Liver (tissue), 8 donors: ENCODE measurements at regions not wholly inside any gene's neighbourhood (a gene's known extent, or its start where the extent isn't known, plus 50 kb on each side); places are given as distances from the start of the nearest gene placed in this dataset.

Experiments
- DNase-seq: peaks from one replicate; pipeline ENCODE4 v3.0.0-alpha.2; 2017; ENCODE audit warnings: low spot score
- H3K27ac ChIP-seq, 2 donors: one replicate each; pipeline ENCODE4 v1.7.0; 2013; ENCODE audit warnings: inconsistent platforms in 2 of 2, low read length in 2 of 2, control low read depth in 1 of 2, low read depth in 1 of 2, mild to moderate bottlenecking in 1 of 2
- H3K27me3 ChIP-seq, 4 donors: one replicate each; pipeline versions ENCODE4 v1.6.1 to v1.7.0; 2013; ENCODE audit warnings: low read length in 3 of 4, inconsistent platforms in 1 of 4, mild to moderate bottlenecking in 1 of 4, moderate library complexity in 1 of 4; ENCODE audit not compliant: control insufficient read depth in 4 of 4, insufficient read depth in 4 of 4
- H3K36me3 ChIP-seq, 4 donors: one replicate each; pipeline versions ENCODE4 v1.6.1 to v1.7.0; 2013; ENCODE audit warnings: low read length in 3 of 4, mild to moderate bottlenecking in 3 of 4, low read depth in 1 of 4, moderate library complexity in 1 of 4; ENCODE audit not compliant: control insufficient read depth in 4 of 4, insufficient read depth in 3 of 4
- H3K4me1 ChIP-seq, 4 donors: one replicate each; pipeline versions ENCODE4 v1.6.1 to v1.7.0; 2013; ENCODE audit warnings: low read length in 3 of 4, mild to moderate bottlenecking in 3 of 4, moderate library complexity in 1 of 4; ENCODE audit not compliant: control insufficient read depth in 4 of 4, insufficient read depth in 4 of 4
- H3K4me3 ChIP-seq, 3 donors: one replicate each; pipeline versions ENCODE4 v1.6.1 to v1.7.0; 2013; ENCODE audit warnings: low read length in 3 of 3, control low read depth in 1 of 3, low read depth in 1 of 3, mild to moderate bottlenecking in 1 of 3
- H3K9ac ChIP-seq, 2 donors: one replicate each; pipeline ENCODE4 v1.7.0; 2013; ENCODE audit warnings: low read length in 2 of 2, mild to moderate bottlenecking in 2 of 2, moderate library complexity in 2 of 2, control low read depth in 1 of 2, low read depth in 1 of 2
- H3K9me3 ChIP-seq, 4 donors: one replicate each; pipeline versions ENCODE4 v1.6.1 to v1.7.0; 2013; ENCODE audit warnings: low read length in 3 of 4; ENCODE audit not compliant: control insufficient read depth in 4 of 4
- ATF3 ChIP-seq: IDR thresholded peaks from 2 replicates; pipeline ENCODE4 v1.6.1; 2016; ENCODE audit warnings: antibody characterized with exemption
- CTCF ChIP-seq: fragments of 150-350 bp; IDR thresholded peaks from 2 replicates; pipeline ENCODE4 v1.5.1; 2017; ENCODE audit warnings: improper control_type of control experiment, low read depth, low read length; ENCODE audit not compliant: missing input control
- EGR1 ChIP-seq, 2 donors: IDR thresholded peaks; 2 replicates each; pipeline ENCODE4 v1.6.1; 2016 to 2018; ENCODE audit warnings: antibody characterized with exemption in 2 of 2, low read depth in 2 of 2
- FOXA1 ChIP-seq: IDR thresholded peaks from 2 replicates; pipeline ENCODE4 v1.6.1; 2016; ENCODE audit warnings: antibody characterized with exemption
- FOXA2 ChIP-seq: IDR thresholded peaks from 2 replicates; pipeline ENCODE4 v1.6.1; 2016; ENCODE audit warnings: antibody characterized with exemption
- GABPA ChIP-seq, 2 donors: IDR thresholded peaks in 1 of 2; conservative IDR thresholded peaks in 1 of 2; 2 replicates each; pipeline ENCODE4 v1.6.1; 2016; ENCODE audit warnings: antibody characterized with exemption in 2 of 2, mild to moderate bottlenecking in 1 of 2, moderate library complexity in 1 of 2
- HNF4A ChIP-seq, 2 donors: conservative IDR thresholded peaks; 2 replicates each; pipeline ENCODE4 v1.6.1; 2016; ENCODE audit warnings: antibody characterized with exemption in 2 of 2, mild to moderate bottlenecking in 2 of 2
- HNF4G ChIP-seq: IDR thresholded peaks from 2 replicates; pipeline ENCODE4 v1.6.1; 2016; ENCODE audit warnings: antibody characterized with exemption
- JUND ChIP-seq, 2 donors: IDR thresholded peaks; 2 replicates each; pipeline ENCODE4 v1.6.1; 2016; ENCODE audit warnings: antibody characterized with exemption in 2 of 2
- MAX ChIP-seq: IDR thresholded peaks from 2 replicates; pipeline ENCODE4 v1.6.1; 2016; ENCODE audit warnings: antibody characterized with exemption
- NR2F2 ChIP-seq: IDR thresholded peaks from 2 replicates; pipeline ENCODE4 v1.6.1; 2016; ENCODE audit warnings: antibody characterized with exemption
- RAD21 ChIP-seq, 2 donors: IDR thresholded peaks; 2 replicates each; pipeline ENCODE4 v1.6.1; 2016; ENCODE audit warnings: antibody characterized with exemption in 2 of 2, mild to moderate bottlenecking in 2 of 2
- REST ChIP-seq: IDR thresholded peaks from 2 replicates; pipeline ENCODE4 v1.6.1; 2016; ENCODE audit warnings: antibody characterized with exemption, mild to moderate bottlenecking
- RXRA ChIP-seq, 2 donors: IDR thresholded peaks; 2 replicates each; pipeline ENCODE4 v1.6.1; 2017 to 2018; ENCODE audit warnings: antibody characterized with exemption in 2 of 2, mild to moderate bottlenecking in 1 of 2
- SP1 ChIP-seq: IDR thresholded peaks from 2 replicates; pipeline ENCODE4 v1.6.1; 2018; ENCODE audit warnings: antibody characterized with exemption, mild to moderate bottlenecking
- TAF1 ChIP-seq: conservative IDR thresholded peaks from 2 replicates; pipeline ENCODE4 v1.6.1; 2016; ENCODE audit warnings: antibody characterized with exemption, mild to moderate bottlenecking
- YY1 ChIP-seq: IDR thresholded peaks from 2 replicates; pipeline ENCODE4 v1.6.1; 2016; ENCODE audit warnings: antibody characterized with exemption, mild to moderate bottlenecking
- ZBTB33 ChIP-seq: IDR thresholded peaks from 2 replicates; pipeline ENCODE4 v1.6.1; 2016; ENCODE audit warnings: antibody characterized with exemption
- WGBS: extraction: QIAGEN DNeasy Blood & Tissue Kit; methylation state at CpG from one replicate; pipeline ENCODE4 v1.1.7; 2013; 5-methylcytosine and 5-hydroxymethylcytosine counted together
- donor health status: healthy.
- donor health status: healthy.
- donor health status: healthy.
- donor health status: healthy.
- donor health status: healthy.

- WGBS: 94% methylated on average over 4 of the region's 4 CpGs
- H3K9ac ChIP-seq: no peak overlapping the region
These were observed 57.0 kb upstream of the PGM2 start for GRCh38 chr4:37769391-37769989.

More at GRCh38 chr4:37769391-37769989, 57.0 kb upstream of the PGM2 start:
- TF ChIP-seq RXRA (IDR thresholded peaks at IDR 0.05) (no peak), FOXA2 (no peak), NR2F2 (no peak), MAX (no peak), SP1 (no peak), RAD21 (IDR thresholded peaks at IDR 0.05) (no peak), YY1 (no peak), JUND (IDR thresholded peaks at IDR 0.05) (no peak), TAF1 (no peak), GABPA (IDR thresholded peaks at IDR 0.05 in 1 of 2, conservative IDR thresholded peaks at IDR 0.05 in 1 of 2) (no peak), FOXA1 (no peak), REST (no peak), EGR1 (IDR thresholded peaks at IDR 0.05; ENCODE audit: low read depth in 2 of 2) (no peak), HNF4G (no peak), HNF4A (conservative IDR thresholded peaks at IDR 0.05) (no peak), ATF3 (no peak), CTCF (no peak), ZBTB33 (no peak)
- H3K4me3 ChIP-seq: no peak overlapping the region
- no peaks in the 10 kb centered on the region for H3K9me3 ChIP-seq
- H3K27me3 ChIP-seq: no peaks in the 10 kb centered on the region
- DNase-seq: no peak
- no peaks in the 10 kb centered on the region for H3K4me1 ChIP-seq
- H3K27ac ChIP-seq: no peak overlapping the region
- H3K36me3 ChIP-seq: no peaks in the 10 kb centered on the region
